Thyroid gland (tissue), 4 donors: ENCODE measurements at regions not wholly inside any gene's neighbourhood (a gene's known extent, or its start where the extent isn't known, plus 50 kb on each side); places are given as distances from the start of the nearest gene placed in this dataset.

Source experiments
- POLR2A ChIP-seq, 2 donors: fragments of 450-650 bp; IDR thresholded peaks; one replicate each; pipeline ENCODE4 v1.6.1; 2017; ENCODE audit warnings: antibody characterized with exemption in 2 of 2, mild to moderate bottlenecking in 2 of 2, moderate library complexity in 1 of 2
- TF ChIP-seq, protein P1 (sequence below), 6 experiments: fragments of 200-600 bp in 3 of 6; fragments of 450-650 bp in 3 of 6; sonication (generic) in 3 of 6; IDR thresholded peaks; one replicate each; pipeline ENCODE4 v1.5.1; 2016 to 2019; ENCODE audit warnings: antibody characterized with exemption in 6 of 6, mild to moderate bottlenecking in 2 of 6, inconsistent platforms in 1 of 6, moderate library complexity in 1 of 6

DNA sequence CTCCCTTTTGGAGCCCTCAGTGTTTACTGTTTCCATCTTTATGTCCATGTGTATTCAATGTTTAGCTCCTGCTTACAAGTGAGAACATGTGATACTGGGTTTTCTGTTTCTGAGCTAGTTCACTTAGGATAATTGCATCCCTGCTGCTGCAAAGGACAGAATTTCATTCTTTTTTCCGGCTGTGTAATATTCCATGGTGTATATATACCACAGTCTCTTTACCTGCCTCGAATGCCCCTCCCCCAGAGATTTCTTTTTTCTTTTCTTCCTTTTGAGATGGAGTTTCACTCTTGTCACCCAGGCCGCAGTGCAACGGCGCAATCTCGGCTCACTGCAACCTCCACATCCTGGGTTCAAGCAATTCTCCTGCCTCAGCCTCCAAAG is 60.9 kb downstream of the RMI2 start:
- TF ChIP-seq, protein P1, sequence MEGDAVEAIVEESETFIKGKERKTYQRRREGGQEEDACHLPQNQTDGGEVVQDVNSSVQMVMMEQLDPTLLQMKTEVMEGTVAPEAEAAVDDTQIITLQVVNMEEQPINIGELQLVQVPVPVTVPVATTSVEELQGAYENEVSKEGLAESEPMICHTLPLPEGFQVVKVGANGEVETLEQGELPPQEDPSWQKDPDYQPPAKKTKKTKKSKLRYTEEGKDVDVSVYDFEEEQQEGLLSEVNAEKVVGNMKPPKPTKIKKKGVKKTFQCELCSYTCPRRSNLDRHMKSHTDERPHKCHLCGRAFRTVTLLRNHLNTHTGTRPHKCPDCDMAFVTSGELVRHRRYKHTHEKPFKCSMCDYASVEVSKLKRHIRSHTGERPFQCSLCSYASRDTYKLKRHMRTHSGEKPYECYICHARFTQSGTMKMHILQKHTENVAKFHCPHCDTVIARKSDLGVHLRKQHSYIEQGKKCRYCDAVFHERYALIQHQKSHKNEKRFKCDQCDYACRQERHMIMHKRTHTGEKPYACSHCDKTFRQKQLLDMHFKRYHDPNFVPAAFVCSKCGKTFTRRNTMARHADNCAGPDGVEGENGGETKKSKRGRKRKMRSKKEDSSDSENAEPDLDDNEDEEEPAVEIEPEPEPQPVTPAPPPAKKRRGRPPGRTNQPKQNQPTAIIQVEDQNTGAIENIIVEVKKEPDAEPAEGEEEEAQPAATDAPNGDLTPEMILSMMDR (IDR thresholded peaks at IDR 0.05), result no peak
- no peak for TF ChIP-seq POLR2A (IDR thresholded peaks at IDR 0.05)
